ENCODE measurements at regions not wholly inside any gene's neighbourhood (a gene's known extent, or its start where the extent isn't known, plus 50 kb on each side); places are given as distances from the start of the nearest gene placed in this dataset.

- TF ChIP-seq CTCF (IDR thresholded peaks at IDR 0.05; ENCODE audit: low read length) (no peak), EZH2 (optimal IDR thresholded peaks at IDR 0.05; ENCODE audit: low read depth, low read length) (no peak), EZH2phosphoT487 (IDR thresholded peaks at IDR 0.05; ENCODE audit: low read length) (no peak)
- Histone ChIP-seq H3K9ac (ENCODE audit: low read length) (no peak overlapping the region), H3F3A (ENCODE audit: insufficient read depth, low read length) (no peaks in the 10 kb centered on the region), H3K9me2 (replicated peaks; ENCODE audit: insufficient read depth, low read length) (no peaks in the 10 kb centered on the region), H3K4me1 (ENCODE audit: low read length) (no peaks in the 10 kb centered on the region), H3K36me3 (replicated peaks; ENCODE audit: insufficient read depth, low read length) (no peaks in the 10 kb centered on the region), H4K20me1 (ENCODE audit: insufficient read depth, low read length) (no peaks in the 10 kb centered on the region), H3K27ac (ENCODE audit: low read length) (no peak overlapping the region), H3K79me2 (ENCODE audit: low read length) (no peaks in the 10 kb centered on the region), H3K9me3 (replicated peaks; ENCODE audit: insufficient read depth, low read length) (no peaks in the 10 kb centered on the region), H3K4me3 (ENCODE audit: low read length) (no peak overlapping the region), H3K4me2 (ENCODE audit: low read depth, low read length) (no peak overlapping the region), H2AFZ (ENCODE audit: low read length) (no peak overlapping the region), H3K27me3 (replicated peaks; ENCODE audit: insufficient read depth, low read length) (peaks cover 25% of the 10 kb centered on the region; the same call in 1 of the 2 replicates)
- no peak for DNase-seq
Observed at GRCh38 chr21:39006571-39007311, 176.5 kb downstream of the PSMG1 start.

- no peaks in the 10 kb centered on the region for H4K20me1 ChIP-seq (ENCODE audit: insufficient read depth, low read length)
- no peaks in the 10 kb centered on the region for H3K79me2 ChIP-seq (ENCODE audit: low read length)
- DNase-seq, result no peak
- H3K9me3 ChIP-seq (replicated peaks; ENCODE audit: insufficient read depth, low read length), result no peaks in the 10 kb centered on the region
- H3K27me3 ChIP-seq (replicated peaks; ENCODE audit: insufficient read depth, low read length), result peaks cover 25% of the 10 kb centered on the region; the same call in 1 of the 2 replicates
- no peak for TF ChIP-seq EZH2 (optimal IDR thresholded peaks at IDR 0.05; ENCODE audit: low read depth, low read length)
- TF ChIP-seq EZH2phosphoT487 (IDR thresholded peaks at IDR 0.05; ENCODE audit: low read length), result no peak
- TF ChIP-seq CTCF (IDR thresholded peaks at IDR 0.05; ENCODE audit: low read length), result no peak
- H3K4me1 ChIP-seq (ENCODE audit: low read length), result no peaks in the 10 kb centered on the region
- H3K36me3 ChIP-seq (replicated peaks; ENCODE audit: insufficient read depth, low read length), result no peaks in the 10 kb centered on the region
- H2AFZ ChIP-seq (ENCODE audit: low read length), result no peak overlapping the region
- H3K4me3 ChIP-seq (ENCODE audit: low read length), result no peak overlapping the region
- no peaks in the 10 kb centered on the region for H3F3A ChIP-seq (ENCODE audit: insufficient read depth, low read length)
- H3K9me2 ChIP-seq (replicated peaks; ENCODE audit: insufficient read depth, low read length), result no peaks in the 10 kb centered on the region
- H3K4me2 ChIP-seq (ENCODE audit: low read depth, low read length), result no peak overlapping the region
- no peak overlapping the region for H3K9ac ChIP-seq (ENCODE audit: low read length)
- H3K27ac ChIP-seq (ENCODE audit: low read length), result no peak overlapping the region
Observed at GRCh38 chr21:39005502-39005787, 177.8 kb downstream of the PSMG1 start.

- DNase-seq, result no peak
Observed at GRCh38 chr21:39004634-39005501, 178.4 kb downstream of the PSMG1 start.

More at GRCh38 chr21:39004634-39005501, 178.4 kb downstream of the PSMG1 start:
- Histone ChIP-seq H3K27me3 (replicated peaks; ENCODE audit: insufficient read depth, low read length) (peaks cover 25% of the 10 kb centered on the region; the same call in 1 of the 2 replicates), H3K36me3 (replicated peaks; ENCODE audit: insufficient read depth, low read length) (no peaks in the 10 kb centered on the region), H4K20me1 (ENCODE audit: insufficient read depth, low read length) (no peaks in the 10 kb centered on the region), H3K4me3 (ENCODE audit: low read length) (no peak overlapping the region), H3K4me2 (ENCODE audit: low read depth, low read length) (no peak overlapping the region), H3K9ac (ENCODE audit: low read length) (no peak overlapping the region), H3K9me3 (replicated peaks; ENCODE audit: insufficient read depth, low read length) (no peaks in the 10 kb centered on the region), H3K9me2 (replicated peaks; ENCODE audit: insufficient read depth, low read length) (no peaks in the 10 kb centered on the region), H3K79me2 (ENCODE audit: low read length) (no peaks in the 10 kb centered on the region), H3K27ac (ENCODE audit: low read length) (no peak overlapping the region), H2AFZ (ENCODE audit: low read length) (no peak overlapping the region), H3K4me1 (ENCODE audit: low read length) (no peaks in the 10 kb centered on the region), H3F3A (ENCODE audit: insufficient read depth, low read length) (no peaks in the 10 kb centered on the region)
- TF ChIP-seq CTCF (IDR thresholded peaks at IDR 0.05; ENCODE audit: low read length), result no peak
- TF ChIP-seq EZH2phosphoT487 (IDR thresholded peaks at IDR 0.05; ENCODE audit: low read length), result no peak
- no peak for TF ChIP-seq EZH2 (optimal IDR thresholded peaks at IDR 0.05; ENCODE audit: low read depth, low read length)

Data from MM.1S (cell line).